ENCODE measurements at regions not wholly inside any gene's neighbourhood (a gene's known extent, or its start where the extent isn't known, plus 50 kb on each side); places are given as distances from the start of the nearest gene placed in this dataset.
"Not testable (repeated sequence)": the region's sequence is repeated elsewhere in the genome, so short reads cannot be mapped to it uniquely, and the experiment has no call there.

- Histone ChIP-seq H3K9ac (ENCODE audit: insufficient read length, low read depth) (no peak overlapping the region), H3K27me3 (ENCODE audit: insufficient read depth, insufficient read length) (no peaks in the 10 kb centered on the region), H3K4me1 (ENCODE audit: insufficient read depth, insufficient read length) (no peaks in the 10 kb centered on the region), H3K36me3 (ENCODE audit: insufficient read depth, insufficient read length, low read length) (no peaks in the 10 kb centered on the region), H3K9me3 (ENCODE audit: insufficient read depth, low read length) (no peaks in the 10 kb centered on the region), H3K4me3 (ENCODE audit: insufficient read length, low read depth) (no peak overlapping the region)
- TF ChIP-seq ZNF274 (IDR thresholded peaks at IDR 0.05; ENCODE audit: low read depth, low read length) (no peak), SUZ12 (IDR thresholded peaks at IDR 0.05; ENCODE audit: extremely low read depth, insufficient read depth, insufficient read length) (no peak), YY1 (IDR thresholded peaks at IDR 0.05; ENCODE audit: insufficient read depth, insufficient read length) (no peak)
- no peak for DNase-seq (ENCODE audit: low read depth, low spot score)
Observed at GRCh38 chr2:7748717-7749415, 831.7 kb downstream of the RNF144A start.

- Histone ChIP-seq H3K4me3 (ENCODE audit: insufficient read length, low read depth) (no peak overlapping the region), H3K9me3 (ENCODE audit: insufficient read depth, low read length) (0 out of 2 replicates have a peak, but pooled peaks cover 4% of the 10 kb centered on the region), H3K36me3 (ENCODE audit: insufficient read depth, insufficient read length, low read length) (no peaks in the 10 kb centered on the region), H3K9ac (ENCODE audit: insufficient read length, low read depth) (no peak overlapping the region), H3K4me1 (ENCODE audit: insufficient read depth, insufficient read length) (no peaks in the 10 kb centered on the region), H3K27me3 (ENCODE audit: insufficient read depth, insufficient read length) (no peaks in the 10 kb centered on the region)
- DNase-seq (ENCODE audit: low read depth, low spot score) = no peak
- TF ChIP-seq YY1 (IDR thresholded peaks at IDR 0.05; ENCODE audit: insufficient read depth, insufficient read length) (no peak), ZNF274 (IDR thresholded peaks at IDR 0.05; ENCODE audit: low read depth, low read length) (no peak), SUZ12 (IDR thresholded peaks at IDR 0.05; ENCODE audit: extremely low read depth, insufficient read depth, insufficient read length) (no peak)
Observed at GRCh38 chr2:7749895-7750559, 832.8 kb downstream of the RNF144A start.

GRCh38 chr2:7752291-7752690, 835.1 kb downstream of the RNF144A start:
- H3K9me3 ChIP-seq (ENCODE audit: insufficient read depth, low read length) = 0 out of 2 replicates have a peak, but pooled peaks cover 4% of the 10 kb centered on the region
- H3K4me3 ChIP-seq (ENCODE audit: insufficient read length, low read depth) = no peak overlapping the region
- H3K4me1 ChIP-seq (ENCODE audit: insufficient read depth, insufficient read length) = no peaks in the 10 kb centered on the region
- no peak for DNase-seq (ENCODE audit: low read depth, low spot score)
- H3K9ac ChIP-seq (ENCODE audit: insufficient read length, low read depth) = no peak overlapping the region
- no peaks in the 10 kb centered on the region for H3K36me3 ChIP-seq (ENCODE audit: insufficient read depth, insufficient read length, low read length)
- no peaks in the 10 kb centered on the region for H3K27me3 ChIP-seq (ENCODE audit: insufficient read depth, insufficient read length)
- TF ChIP-seq SUZ12 (IDR thresholded peaks at IDR 0.05; ENCODE audit: extremely low read depth, insufficient read depth, insufficient read length) (no peak), YY1 (IDR thresholded peaks at IDR 0.05; ENCODE audit: insufficient read depth, insufficient read length) (no peak), ZNF274 (IDR thresholded peaks at IDR 0.05; ENCODE audit: low read depth, low read length) (no peak)

- H3K4me3 ChIP-seq (ENCODE audit: insufficient read length, low read depth) = no peak overlapping the region
- no peak for DNase-seq (ENCODE audit: low read depth, low spot score)
- H3K36me3 ChIP-seq (ENCODE audit: insufficient read depth, insufficient read length, low read length) = no peaks in the 10 kb centered on the region
- TF ChIP-seq ZNF274 (IDR thresholded peaks at IDR 0.05; ENCODE audit: low read depth, low read length) = no peak
- TF ChIP-seq YY1 (IDR thresholded peaks at IDR 0.05; ENCODE audit: insufficient read depth, insufficient read length) = no peak
- TF ChIP-seq SUZ12 (IDR thresholded peaks at IDR 0.05; ENCODE audit: extremely low read depth, insufficient read depth, insufficient read length) = no peak
- no peaks in the 10 kb centered on the region for H3K27me3 ChIP-seq (ENCODE audit: insufficient read depth, insufficient read length)
- no peaks in the 10 kb centered on the region for H3K4me1 ChIP-seq (ENCODE audit: insufficient read depth, insufficient read length)
- no peak overlapping the region for H3K9ac ChIP-seq (ENCODE audit: insufficient read length, low read depth)
- 0 out of 2 replicates have a peak, but pooled peaks cover 4% of the 10 kb centered on the region for H3K9me3 ChIP-seq (ENCODE audit: insufficient read depth, low read length)
Observed at GRCh38 chr2:7753777-7754176, 836.6 kb downstream of the RNF144A start.

- no peak for DNase-seq (ENCODE audit: low read depth, low spot score)
- no peaks in the 10 kb centered on the region for H3K27me3 ChIP-seq (ENCODE audit: insufficient read depth, insufficient read length)
- no peak for TF ChIP-seq ZNF274 (IDR thresholded peaks at IDR 0.05; ENCODE audit: low read depth, low read length)
- no peak for TF ChIP-seq SUZ12 (IDR thresholded peaks at IDR 0.05; ENCODE audit: extremely low read depth, insufficient read depth, insufficient read length)
- TF ChIP-seq YY1 (IDR thresholded peaks at IDR 0.05; ENCODE audit: insufficient read depth, insufficient read length) = no peak
- H3K4me1 ChIP-seq (ENCODE audit: insufficient read depth, insufficient read length) = no peaks in the 10 kb centered on the region
- no peaks in the 10 kb centered on the region for H3K36me3 ChIP-seq (ENCODE audit: insufficient read depth, insufficient read length, low read length)
- H3K9me3 ChIP-seq (ENCODE audit: insufficient read depth, low read length) = peaks cover 8% of the 10 kb centered on the region; the same call in 1 of the 2 replicates
- no peak overlapping the region for H3K9ac ChIP-seq (ENCODE audit: insufficient read length, low read depth)
- H3K4me3 ChIP-seq (ENCODE audit: insufficient read length, low read depth) = no peak overlapping the region
Observed at GRCh38 chr2:7755879-7756278, 838.7 kb downstream of the RNF144A start.

GRCh38 chr2:7758073-7758759, 841.0 kb downstream of the RNF144A start:
- DNase-seq (ENCODE audit: low read depth, low spot score) = no peak
- Histone ChIP-seq H3K4me1 (ENCODE audit: insufficient read depth, insufficient read length) (no peaks in the 10 kb centered on the region), H3K9me3 (ENCODE audit: insufficient read depth, low read length) (peaks cover 20% of the 10 kb centered on the region), H3K27me3 (ENCODE audit: insufficient read depth, insufficient read length) (no peaks in the 10 kb centered on the region), H3K36me3 (ENCODE audit: insufficient read depth, insufficient read length, low read length) (no peaks in the 10 kb centered on the region), H3K4me3 (ENCODE audit: insufficient read length, low read depth) (no peak overlapping the region), H3K9ac (ENCODE audit: insufficient read length, low read depth) (no peak overlapping the region)
- TF ChIP-seq ZNF274 (IDR thresholded peaks at IDR 0.05; ENCODE audit: low read depth, low read length) (no peak), YY1 (IDR thresholded peaks at IDR 0.05; ENCODE audit: insufficient read depth, insufficient read length) (no peak), SUZ12 (IDR thresholded peaks at IDR 0.05; ENCODE audit: extremely low read depth, insufficient read depth, insufficient read length) (no peak)

- no peak overlapping the region for H3K9ac ChIP-seq (ENCODE audit: insufficient read length, low read depth)
- TF ChIP-seq ZNF274 (IDR thresholded peaks at IDR 0.05; ENCODE audit: low read depth, low read length) (no peak), YY1 (IDR thresholded peaks at IDR 0.05; ENCODE audit: insufficient read depth, insufficient read length) (no peak)
- H3K36me3 ChIP-seq (ENCODE audit: insufficient read depth, insufficient read length, low read length) = no peaks in the 10 kb centered on the region
- H3K4me1 ChIP-seq (ENCODE audit: insufficient read depth, insufficient read length) = no peaks in the 10 kb centered on the region
- no peaks in the 10 kb centered on the region for H3K27me3 ChIP-seq (ENCODE audit: insufficient read depth, insufficient read length)
- H3K4me3 ChIP-seq (ENCODE audit: insufficient read length, low read depth) = no peak overlapping the region
- peaks cover 32% of the 10 kb centered on the region for H3K9me3 ChIP-seq (ENCODE audit: insufficient read depth, low read length)
- no peak for DNase-seq (ENCODE audit: low read depth, low spot score)
Observed at GRCh38 chr2:7759898-7760297, 842.7 kb downstream of the RNF144A start.

GRCh38 chr2:7763418-7763817, 846.2 kb downstream of the RNF144A start:
- H3K36me3 ChIP-seq (ENCODE audit: insufficient read depth, insufficient read length, low read length); DNase-seq (ENCODE audit: low read depth, low spot score); H3K9ac ChIP-seq (ENCODE audit: insufficient read length, low read depth); H3K4me3 ChIP-seq (ENCODE audit: insufficient read length, low read depth); H3K27me3 ChIP-seq (ENCODE audit: insufficient read depth, insufficient read length); H3K4me1 ChIP-seq (ENCODE audit: insufficient read depth, insufficient read length): not testable (repeated sequence)
- H3K9me3 ChIP-seq (ENCODE audit: insufficient read depth, low read length) = peaks cover 33% of the 10 kb centered on the region

Measured in NT2/D1 (cell line).